WTC11 (cell line): ENCODE measurements at regions not wholly inside any gene's neighbourhood (a gene's known extent, or its start where the extent isn't known, plus 50 kb on each side); places are given as distances from the start of the nearest gene placed in this dataset.

Source experiments
- ATAC-seq: fragments of 200-7000 bp; cut with Tn5 transposase; 2 replicates; pipeline ENCODE4 v1.10.0; 2021; ENCODE audit warnings: mild to moderate bottlenecking, moderate library complexity
- CTCF ChIA-PET: fragments of 300-600 bp; sonication (Branson Sonifier 250); formaldehyde crosslinking; loops from one replicate; lab custom pipeline; 2021; ENCODE audit warnings: antibody characterized with exemption; lab: Charles Lee
- POLR2A ChIA-PET: fragments of 350-600 bp; sonication (Branson Sonifier 250); formaldehyde crosslinking; loops from one replicate; lab custom pipeline; 2021; ENCODE audit warnings: antibody characterized with exemption; lab: Charles Lee
- DNase-seq: peaks from one replicate; pipeline ENCODE4 v3.0.0; 2021; ENCODE audit warnings: low spot score
- H3K27ac Mint-ChIP-seq: 2 replicates; pipeline ENCODE4 v1.8.0; 2021; ENCODE audit warnings: mixed read lengths
- H3K27me3 Mint-ChIP-seq: 2 replicates; pipeline ENCODE4 v1.8.0; 2021; ENCODE audit warnings: low read depth, mild to moderate bottlenecking, moderate library complexity, mixed read lengths
- H3K36me3 Mint-ChIP-seq: 2 replicates; pipeline ENCODE4 v1.8.0; 2021; ENCODE audit warnings: mixed read lengths
- H3K4me1 Mint-ChIP-seq: 2 replicates; pipeline ENCODE4 v1.8.0; 2022; ENCODE audit warnings: mixed read lengths
- H3K4me3 Mint-ChIP-seq: 2 replicates; pipeline ENCODE4 v1.8.0; 2021; ENCODE audit warnings: mild to moderate bottlenecking, moderate library complexity, mixed read lengths
- H3K9me3 Mint-ChIP-seq: 2 replicates; pipeline ENCODE4 v1.8.0; 2021; ENCODE audit warnings: mixed read lengths
- CDX4 ChIP-seq: fragments of 250-450 bp; sonication (Bioruptor Pico); IDR thresholded peaks from 2 replicates; pipeline ENCODE4 v1.9.0; 2021; ENCODE audit warnings: moderate library complexity, mild to moderate bottlenecking, inconsistent platforms, borderline replicate concordance
- ELF4 ChIP-seq: sonication (generic); formaldehyde crosslinking; IDR thresholded peaks from 2 replicates; pipeline ENCODE4 v1.8.1; 2022; ENCODE audit warnings: low read depth, mild to moderate bottlenecking, moderate library complexity, missing genetic modification reagents
- EMX1 ChIP-seq: fragments of 250-450 bp; sonication (Bioruptor Pico); IDR thresholded peaks from 2 replicates; pipeline ENCODE4 v1.8.0; 2021; ENCODE audit warnings: mild to moderate bottlenecking
- FOXP1 ChIP-seq: sonication (generic); formaldehyde crosslinking; IDR thresholded peaks from 2 replicates; pipeline ENCODE4 v1.8.0; 2022; ENCODE audit warnings: missing genetic modification reagents, mild to moderate bottlenecking, moderate library complexity, borderline replicate concordance
- FOXP4 ChIP-seq: sonication (generic); formaldehyde crosslinking; IDR thresholded peaks from 2 replicates; pipeline ENCODE4 v1.8.0; 2022; ENCODE audit warnings: mild to moderate bottlenecking, missing genetic modification reagents
- HMGA2 ChIP-seq: fragments of 250-450 bp; sonication (Bioruptor Pico); IDR thresholded peaks from 2 replicates; pipeline ENCODE4 v1.4.0; 2021; ENCODE audit warnings: mild to moderate bottlenecking, moderate library complexity
- IRF1 ChIP-seq: sonication (generic); formaldehyde crosslinking; IDR thresholded peaks from 2 replicates; pipeline ENCODE4 v1.8.0; 2023; ENCODE audit warnings: missing genetic modification reagents
- MAX ChIP-seq: sonication (generic); formaldehyde crosslinking; IDR thresholded peaks from 2 replicates; pipeline ENCODE4 v1.8.0; 2022; ENCODE audit warnings: mild to moderate bottlenecking, missing genetic modification reagents
- NFYB ChIP-seq: sonication (generic); formaldehyde crosslinking; conservative IDR thresholded peaks from 2 replicates; pipeline ENCODE4 v1.8.0; 2022; ENCODE audit warnings: low read depth, missing genetic modification reagents
- OVOL2 ChIP-seq: fragments of 250-450 bp; sonication (Bioruptor Pico); IDR thresholded peaks from 2 replicates; pipeline ENCODE4 v1.9.0; 2021; ENCODE audit warnings: mild to moderate bottlenecking, borderline replicate concordance
- SMAD4 ChIP-seq: sonication (generic); formaldehyde crosslinking; IDR thresholded peaks from 2 replicates; pipeline ENCODE4 v1.8.0; 2022; ENCODE audit warnings: mild to moderate bottlenecking, missing genetic modification reagents
- USF2 ChIP-seq: sonication (generic); formaldehyde crosslinking; IDR thresholded peaks from 2 replicates; pipeline ENCODE4 v1.8.1; 2023; ENCODE audit warnings: mild to moderate bottlenecking, missing genetic modification reagents, moderate library complexity
- ZBTB43 ChIP-seq: sonication (generic); formaldehyde crosslinking; IDR thresholded peaks from 2 replicates; pipeline ENCODE4 v1.8.1; 2023; ENCODE audit warnings: mild to moderate bottlenecking, missing genetic modification reagents
- ZNF396 ChIP-seq: fragments of 250-450 bp; sonication (Bioruptor Pico); IDR thresholded peaks from 2 replicates; pipeline ENCODE4 v1.8.0; 2021; ENCODE audit warnings: mild to moderate bottlenecking, moderate library complexity, borderline replicate concordance
- ZNF512 ChIP-seq: sonication (generic); formaldehyde crosslinking; IDR thresholded peaks from 2 replicates; pipeline ENCODE4 v1.8.1; 2022; ENCODE audit warnings: missing genetic modification reagents, borderline replicate concordance
- ZNF671 ChIP-seq: fragments of 250-450 bp; sonication (Bioruptor Pico); IDR thresholded peaks from 2 replicates; pipeline ENCODE4 v1.8.0; 2021; ENCODE audit warnings: mild to moderate bottlenecking
- TF ChIP-seq, protein P1 (sequence below): sonication (generic); formaldehyde crosslinking; IDR thresholded peaks from 2 replicates; pipeline ENCODE4 v1.8.1; 2023; ENCODE audit warnings: mild to moderate bottlenecking, missing genetic modification reagents
- TF ChIP-seq, protein P2 (sequence below): fragments of 250-450 bp; sonication (Bioruptor Pico); conservative IDR thresholded peaks from 2 replicates; pipeline ENCODE4 v1.9.0; 2021; ENCODE audit warnings: mild to moderate bottlenecking

- TF ChIP-seq HMGA2 (CRISPR knock-in tag) (no peak), FOXP1 (CRISPR knock-in tag) (no peak), IRF1 (CRISPR knock-in tag) (no peak), CDX4 (CRISPR knock-in tag) (no peak), NFYB (CRISPR knock-in tag) (no peak), ZNF396 (CRISPR knock-in tag) (no peak)
- TF ChIP-seq, protein P1, sequence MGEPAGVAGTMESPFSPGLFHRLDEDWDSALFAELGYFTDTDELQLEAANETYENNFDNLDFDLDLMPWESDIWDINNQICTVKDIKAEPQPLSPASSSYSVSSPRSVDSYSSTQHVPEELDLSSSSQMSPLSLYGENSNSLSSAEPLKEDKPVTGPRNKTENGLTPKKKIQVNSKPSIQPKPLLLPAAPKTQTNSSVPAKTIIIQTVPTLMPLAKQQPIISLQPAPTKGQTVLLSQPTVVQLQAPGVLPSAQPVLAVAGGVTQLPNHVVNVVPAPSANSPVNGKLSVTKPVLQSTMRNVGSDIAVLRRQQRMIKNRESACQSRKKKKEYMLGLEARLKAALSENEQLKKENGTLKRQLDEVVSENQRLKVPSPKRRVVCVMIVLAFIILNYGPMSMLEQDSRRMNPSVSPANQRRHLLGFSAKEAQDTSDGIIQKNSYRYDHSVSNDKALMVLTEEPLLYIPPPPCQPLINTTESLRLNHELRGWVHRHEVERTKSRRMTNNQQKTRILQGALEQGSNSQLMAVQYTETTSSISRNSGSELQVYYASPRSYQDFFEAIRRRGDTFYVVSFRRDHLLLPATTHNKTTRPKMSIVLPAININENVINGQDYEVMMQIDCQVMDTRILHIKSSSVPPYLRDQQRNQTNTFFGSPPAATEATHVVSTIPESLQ, result no peak
- TF ChIP-seq, all 79 proteins: peak for 0
Measured at GRCh38 chr4:33054161-33054560, 2334.0 kb downstream of the PCDH7 start (continued).

GRCh38 chr4:33054656-33055196, 2334.6 kb downstream of the PCDH7 start:
- Mint-ChIP-seq H3K27me3 (no peaks in the 10 kb centered on the region), H3K9me3 (no peaks in the 10 kb centered on the region), H3K4me3 (no peak overlapping the region), H3K27ac (no peak overlapping the region), H3K36me3 (no peaks in the 10 kb centered on the region), H3K4me1 (peaks cover 13% of the 10 kb centered on the region)
- ATAC-seq (no peak), DNase-seq (no peak)
- TF ChIP-seq, protein P2, sequence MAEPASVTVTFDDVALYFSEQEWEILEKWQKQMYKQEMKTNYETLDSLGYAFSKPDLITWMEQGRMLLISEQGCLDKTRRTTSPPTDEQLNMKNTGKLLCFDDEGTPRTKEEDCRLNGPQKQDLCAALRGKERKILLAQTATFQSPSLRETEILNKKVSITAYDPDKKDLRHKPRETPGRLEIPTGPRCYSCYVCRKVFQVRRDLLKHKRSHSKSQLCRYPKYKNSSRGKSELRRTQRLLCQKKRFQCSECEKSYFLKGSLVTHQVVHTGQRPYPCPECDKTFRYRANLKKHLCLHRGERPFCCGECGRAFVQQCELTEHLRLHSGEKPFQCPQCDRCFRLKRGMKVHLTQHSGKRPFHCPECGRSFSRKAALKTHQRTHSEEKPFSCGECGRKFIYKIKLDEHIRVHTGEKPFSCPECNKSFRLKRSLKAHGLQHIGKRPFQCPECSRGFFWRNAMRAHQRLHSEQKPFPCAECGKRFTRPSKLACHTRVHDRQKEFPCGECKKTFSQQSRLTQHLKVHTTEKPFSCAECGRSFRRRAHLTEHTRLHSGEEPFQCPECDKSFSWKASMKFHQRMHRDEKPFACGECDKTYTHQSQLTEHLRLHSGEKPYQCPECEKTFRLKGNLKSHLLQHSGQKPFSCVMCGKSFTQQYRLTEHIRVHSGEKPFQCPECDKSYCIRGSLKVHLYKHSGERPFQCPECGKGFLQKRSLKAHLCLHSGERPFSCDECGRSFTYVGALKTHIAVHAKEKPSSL (CRISPR knock-in tag), result no peak
- TF ChIP-seq EMX1 (CRISPR knock-in tag) (no peak), FOXP4 (CRISPR knock-in tag) (no peak), ZNF512 (CRISPR knock-in tag) (no peak), ELF4 (CRISPR knock-in tag) (no peak), FOXP1 (CRISPR knock-in tag) (no peak)
- CTCF ChIA-PET, result no interaction called here
- POLR2A ChIA-PET, result no interaction called here

DNA sequence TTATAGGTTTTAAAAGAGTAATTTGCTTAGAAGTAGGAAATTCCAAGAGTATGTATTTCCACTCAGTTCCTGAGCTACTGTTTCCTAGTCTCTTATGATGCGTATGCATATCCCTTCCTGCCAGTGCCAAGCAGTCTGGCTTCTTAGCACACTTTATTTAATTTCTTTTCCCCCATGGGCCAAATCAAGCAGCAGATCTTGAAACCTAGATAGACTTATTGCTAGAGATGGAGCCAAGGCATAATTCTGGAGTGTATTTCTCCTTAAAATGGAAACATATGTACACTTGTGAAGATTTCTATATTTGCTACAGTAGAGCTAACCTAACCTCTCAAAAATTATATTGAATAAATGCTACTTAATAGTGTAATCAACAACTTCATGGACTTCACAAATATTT, 2337.6 kb downstream of the PCDH7 start:
- H3K36me3 Mint-ChIP-seq, result no peaks in the 10 kb centered on the region
- TF ChIP-seq, protein P1, result no peak
- TF ChIP-seq ZNF671 (CRISPR knock-in tag), result no peak
- no peak for TF ChIP-seq ZBTB43 (CRISPR knock-in tag)
- TF ChIP-seq SMAD4, result no peak
- no peak for TF ChIP-seq MAX (CRISPR knock-in tag)
- TF ChIP-seq OVOL2, result no peak
- TF ChIP-seq USF2, result no peak

More for the DNA sequence above, 2337.6 kb downstream of the PCDH7 start:
- POLR2A ChIA-PET, result no interaction called here
- H3K9me3 Mint-ChIP-seq, result no peaks in the 10 kb centered on the region
- ATAC-seq (no peak), DNase-seq (no peak)
- H3K27ac Mint-ChIP-seq, result peak overlapping the region; percentile 63; the same call in 1 of the 2 replicates
- H3K4me3 Mint-ChIP-seq, result no peak overlapping the region
- CTCF ChIA-PET, result interaction anchor here (1.2 kb wide), 1 partner anchor 148 kb away, joined by 3 read pairs; no protein-coding TSS in a partner anchor
- no peaks in the 10 kb centered on the region for H3K27me3 Mint-ChIP-seq
- peaks cover 16% of the 10 kb centered on the region for H3K4me1 Mint-ChIP-seq
